HepG2 (cell line): ENCODE measurements at regions not wholly inside any gene's neighbourhood (a gene's known extent, or its start where the extent isn't known, plus 50 kb on each side); places are given as distances from the start of the nearest gene placed in this dataset.

Experiments
- ATAC-seq: fragments of 200-7000 bp; cut with Tn5 transposase; 3 replicates; pipeline ENCODE4 v1.9.1; 2020; ENCODE audit warnings: mild to moderate bottlenecking, moderate library complexity
- BruUV-seq: library from RNA; stranded (reverse); fragments of 400-500 nt; replicated peaks from 2 replicates; lab custom pipeline; 2021; lab: Mats Ljungman, UMichigan
- CTCF ChIA-PET: fragments of 300-600 bp; formaldehyde crosslinking; extraction: SDS; loops from one replicate; lab custom pipeline; 2021; ENCODE audit warnings: low total read pairs, inconsistent platforms, low intra/inter-chr PET ratio; lab: Yijun Ruan, JAX
- POLR2A ChIA-PET: fragments of 350-600 bp; sonication (Branson Sonifier 250); formaldehyde crosslinking; loops from one replicate; lab custom pipeline; 2020; ENCODE audit warnings: antibody characterized with exemption, inconsistent platforms; lab: Yijun Ruan, JAX
- DNase-seq: peaks from one replicate; pipeline ENCODE4 v3.0.0-alpha.2; 2015; ENCODE audit warnings: low spot score
- FAIRE-seq: peaks from 3 replicates; lab custom pipeline; 2011; peaks lifted over from hg19 to GRCh38; lab: Jason Lieb, UNC
- H2AFZ ChIP-seq: one replicate; pipeline ENCODE4 v1.6.1; 2011; ENCODE audit warnings: low read length, inconsistent platforms
- H3K27ac ChIP-seq: fragments of 300-600 bp; 3 replicates; pipeline ENCODE4 v1.8.0; 2011; ENCODE audit warnings: mixed run types, mild to moderate bottlenecking, mixed read lengths, low read length, inconsistent platforms; ENCODE audit not compliant: insufficient read depth; ENCODE audit errors: extremely low read length
- H3K27me3 ChIP-seq, 2 experiments: fragments of 200-600 bp in 1 of 2; 2 replicates in 1 of 2; 3 replicates in 1 of 2; pipeline versions ENCODE4 v1.6.0 to v1.8.0; 2011; ENCODE audit warnings: low read length in 2 of 2, mild to moderate bottlenecking in 2 of 2, moderate library complexity in 2 of 2, inconsistent platforms in 1 of 2; ENCODE audit not compliant: insufficient read depth in 2 of 2, control insufficient read depth in 1 of 2
- H3K36me3 ChIP-seq, 2 experiments: fragments of 200-600 bp in 1 of 2; replicated peaks in 1 of 2; 2 replicates in 1 of 2; 3 replicates in 1 of 2; pipeline versions ENCODE4 v1.5.1 to v1.8.0; 2011; ENCODE audit warnings: low read length in 2 of 2, inconsistent platforms in 1 of 2; ENCODE audit not compliant: insufficient read depth in 2 of 2, control insufficient read depth in 1 of 2
- H3K4me1 ChIP-seq: 2 replicates; pipeline ENCODE4 v1.5.1; 2012; ENCODE audit warnings: low read length, inconsistent platforms; ENCODE audit not compliant: insufficient read depth
- H3K4me2 ChIP-seq: 2 replicates; pipeline ENCODE4 v1.6.0; 2011; ENCODE audit warnings: low read depth, low read length, inconsistent platforms
- H3K4me3 ChIP-seq, 3 experiments: fragments of 200-600 bp in 1 of 3; sonication (generic), shearing (Covaris generic) in 1 of 3; replicated peaks in 1 of 3; 2 replicates each; pipeline ENCODE4 v1.5.1; 2011 to 2016; ENCODE audit warnings: low read length in 3 of 3, inconsistent platforms in 2 of 3, low read depth in 2 of 3, mild to moderate bottlenecking in 2 of 3, control low read depth in 1 of 3, mixed read lengths in 1 of 3; ENCODE audit not compliant: insufficient read depth in 1 of 3
- H3K79me2 ChIP-seq: one replicate; pipeline ENCODE4 v1.6.1; 2011; ENCODE audit warnings: low read length, inconsistent platforms; ENCODE audit not compliant: insufficient read depth
- H3K9ac ChIP-seq: 2 replicates; pipeline ENCODE4 v1.6.0; 2011; ENCODE audit warnings: mild to moderate bottlenecking, low read depth, low read length, inconsistent platforms; ENCODE audit not compliant: insufficient read depth
- H3K9me3 ChIP-seq: 2 replicates; pipeline ENCODE4 v1.5.1; 2012; ENCODE audit warnings: mild to moderate bottlenecking, low read length
- H4K20me1 ChIP-seq: 2 replicates; pipeline ENCODE4 v1.6.0; 2011; ENCODE audit warnings: inconsistent platforms, mild to moderate bottlenecking, low read length, moderate library complexity; ENCODE audit not compliant: insufficient read depth
- ARID3A ChIP-seq: IDR thresholded peaks from 2 replicates; pipeline ENCODE4 v1.6.1; 2012; ENCODE audit warnings: low read depth, low read length, improper control_type of control experiment
- BORCS8-MEF2B ChIP-seq: sonication (generic); formaldehyde crosslinking; IDR thresholded peaks from 2 replicates; pipeline ENCODE4 v1.8.0; 2022; ENCODE audit warnings: mild to moderate bottlenecking, missing genetic modification reagents
- GPN1 ChIP-seq: sonication (generic); formaldehyde crosslinking; IDR thresholded peaks from 2 replicates; pipeline ENCODE4 v1.5.1; 2020; ENCODE audit warnings: missing genetic modification reagents, borderline replicate concordance
- KDM3A ChIP-seq: IDR thresholded peaks from 2 replicates; pipeline ENCODE4 v1.6.1; 2018; ENCODE audit warnings: low read depth, missing compliant biosample characterization
- PTBP1 ChIP-seq: fragments of 200-400 bp; formaldehyde crosslinking; IDR thresholded peaks from 2 replicates; pipeline ENCODE4 v1.6.1; 2018; ENCODE audit warnings: low read length, low read depth; ENCODE audit not compliant: poor library complexity, severe bottlenecking
- RXRA ChIP-seq: sonication (generic); formaldehyde crosslinking; IDR thresholded peaks from 2 replicates; pipeline ENCODE4 v1.5.1; 2020; ENCODE audit warnings: missing genetic modification reagents
- SIX4 ChIP-seq: sonication (generic); formaldehyde crosslinking; IDR thresholded peaks from 2 replicates; pipeline ENCODE4 v1.4.0; 2020; ENCODE audit warnings: missing genetic modification reagents
- SMYD3 ChIP-seq: sonication (generic); formaldehyde crosslinking; IDR thresholded peaks from 2 replicates; pipeline ENCODE4 v1.8.1; 2023; ENCODE audit warnings: mild to moderate bottlenecking, missing genetic modification reagents
- TFE3 ChIP-seq: IDR thresholded peaks from 2 replicates; pipeline ENCODE4 v1.6.1; 2016
- ZBTB49 ChIP-seq: sonication (generic); formaldehyde crosslinking; IDR thresholded peaks from 2 replicates; pipeline ENCODE4 v1.4.0; 2020; ENCODE audit warnings: missing genetic modification reagents, borderline replicate concordance
- ZKSCAN1 ChIP-seq: fragments of 150-350 bp; IDR thresholded peaks from 2 replicates; pipeline ENCODE4 v1.6.1; 2014; ENCODE audit warnings: low read length
- ZZZ3 ChIP-seq: sonication (generic); formaldehyde crosslinking; IDR thresholded peaks from 2 replicates; pipeline ENCODE4 v1.4.0; 2020; ENCODE audit warnings: missing genetic modification reagents, mild to moderate bottlenecking, borderline replicate concordance
- WGBS: methylation state at CpG from one replicate; pipeline ENCODE4 v1.1.6; 2017; ENCODE audit warnings: low lambda C conversion rate; 5-methylcytosine and 5-hydroxymethylcytosine counted together
- in situ Hi-C: cut with HindIII; loops from 2 replicates; pipeline ENCODE4 v1.10.0; 2017; ENCODE audit warnings: low pct_unique_long_range_greater_than_20kb; ENCODE audit not compliant: extremely low pct_ligation_motif_present
- intact Hi-C: fragments of 100-400 bp; cut with micrococcal nuclease; formaldehyde crosslinking; loops from one replicate; pipeline ENCODE4 v1.10.0; 2022; ENCODE audit not compliant: unreplicated experiment
- TF ChIP-seq, protein P1 (sequence below): sonication (generic); formaldehyde crosslinking; IDR thresholded peaks from 2 replicates; pipeline ENCODE4 v1.4.0; 2020; ENCODE audit warnings: mild to moderate bottlenecking, missing genetic modification reagents

GRCh38 chr1:83802460-83803152 lies 196.3 kb downstream of the TTLL7 start:
- peaks cover 15% of the 10 kb centered on the region; the same call in 1 of the 2 replicates for H3K9me3 ChIP-seq
- no peak overlapping the region for H2AFZ ChIP-seq
- H3K4me2 ChIP-seq = no peak overlapping the region
- H3K36me3 ChIP-seq = no peaks in the 10 kb centered on the region
- H3K27ac ChIP-seq = no peak overlapping the region
- H3K79me2 ChIP-seq = no peaks in the 10 kb centered on the region
- POLR2A ChIA-PET = no interaction called here
- TF ChIP-seq TFE3 (CRISPR knock-in tag) (no peak), KDM3A (CRISPR knock-in tag) (no peak), RXRA (CRISPR knock-in tag) (no peak), PTBP1 (no peak), ZZZ3 (no peak), BORCS8-MEF2B (no peak)
- TF ChIP-seq, all 625 proteins: peak for 0
- DNase-seq (no peak), ATAC-seq (no peak), FAIRE-seq (no peak)
- intact Hi-C loops = no loop called here
- H3K4me1 ChIP-seq = no peaks in the 10 kb centered on the region
- 22% methylated on average over 8 of the region's 8 CpGs for WGBS
- CTCF ChIA-PET = no interaction called here
- no TSS peak for BruUV-seq
- no peak overlapping the region for H3K9ac ChIP-seq
- H3K27me3 ChIP-seq = no peaks in the 10 kb centered on the region
- in situ Hi-C loops = no loop called here
- no peaks in the 10 kb centered on the region for H4K20me1 ChIP-seq
- H3K4me3 ChIP-seq = no peak overlapping the region

DNA sequence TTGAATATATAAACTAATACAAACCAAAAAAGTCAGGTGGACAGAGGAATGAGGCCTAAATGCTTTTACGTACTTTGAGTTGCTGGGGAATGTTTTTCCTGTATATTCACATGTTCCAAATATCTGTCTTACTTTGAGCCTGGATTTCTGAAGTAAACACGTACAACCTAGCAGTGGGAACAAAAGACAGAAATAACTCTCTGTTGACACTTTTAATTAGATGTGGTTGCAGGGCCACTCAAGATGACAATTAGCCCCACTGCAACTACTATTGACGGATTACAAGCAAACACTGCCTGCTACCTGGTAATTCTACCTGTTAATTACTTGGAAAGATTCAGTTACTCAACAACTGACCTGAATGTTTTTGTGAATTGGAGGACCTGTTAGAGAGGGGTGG lies 196.9 kb downstream of the TTLL7 start:
- 18% methylated on average over 3 of the region's 3 CpGs for WGBS
- in situ Hi-C loops (no loop called here), intact Hi-C loops (no loop called here)
- no peak overlapping the region for H3K27ac ChIP-seq
- no TSS peak for BruUV-seq
- H3K9me3 ChIP-seq = peaks cover 15% of the 10 kb centered on the region; the same call in 1 of the 2 replicates
- no peaks in the 10 kb centered on the region for H3K36me3 ChIP-seq
- H3K4me3 ChIP-seq = no peak overlapping the region
- no peaks in the 10 kb centered on the region for H3K27me3 ChIP-seq
- ChIA-PET CTCF (no interaction called here), POLR2A (no interaction called here)
- no peaks in the 10 kb centered on the region for H4K20me1 ChIP-seq
- DNase-seq (no peak), FAIRE-seq (no peak), ATAC-seq (no peak)
- no peak overlapping the region for H2AFZ ChIP-seq
- no peaks in the 10 kb centered on the region for H3K4me1 ChIP-seq
- H3K9ac ChIP-seq = no peak overlapping the region
- H3K4me2 ChIP-seq = no peak overlapping the region
- no peaks in the 10 kb centered on the region for H3K79me2 ChIP-seq
- TF ChIP-seq SMYD3 (CRISPR knock-in tag) (no peak), ZBTB49 (no peak), ZKSCAN1 (no peak), GPN1 (CRISPR knock-in tag) (no peak), ARID3A (no peak), SIX4 (CRISPR knock-in tag) (no peak)
- TF ChIP-seq, protein P1, sequence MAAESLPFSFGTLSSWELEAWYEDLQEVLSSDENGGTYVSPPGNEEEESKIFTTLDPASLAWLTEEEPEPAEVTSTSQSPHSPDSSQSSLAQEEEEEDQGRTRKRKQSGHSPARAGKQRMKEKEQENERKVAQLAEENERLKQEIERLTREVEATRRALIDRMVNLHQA = no peak
